HepG2 (cell line): ENCODE measurements at regions not wholly inside any gene's neighbourhood (a gene's known extent, or its start where the extent isn't known, plus 50 kb on each side); places are given as distances from the start of the nearest gene placed in this dataset.

ENCODE experiments used
- ATAC-seq: fragments of 200-7000 bp; cut with Tn5 transposase; 3 replicates; pipeline ENCODE4 v1.9.1; 2020; ENCODE audit warnings: mild to moderate bottlenecking, moderate library complexity
- BruUV-seq: library from RNA; stranded (reverse); fragments of 400-500 nt; replicated peaks from 2 replicates; lab custom pipeline; 2021; lab: Mats Ljungman, UMichigan
- CTCF ChIA-PET: fragments of 300-600 bp; formaldehyde crosslinking; extraction: SDS; loops from one replicate; lab custom pipeline; 2021; ENCODE audit warnings: low total read pairs, inconsistent platforms, low intra/inter-chr PET ratio; lab: Yijun Ruan, JAX
- POLR2A ChIA-PET: fragments of 350-600 bp; sonication (Branson Sonifier 250); formaldehyde crosslinking; loops from one replicate; lab custom pipeline; 2020; ENCODE audit warnings: antibody characterized with exemption, inconsistent platforms; lab: Yijun Ruan, JAX
- DNase-seq: peaks from one replicate; pipeline ENCODE4 v3.0.0-alpha.2; 2015; ENCODE audit warnings: low spot score
- FAIRE-seq: peaks from 3 replicates; lab custom pipeline; 2011; peaks lifted over from hg19 to GRCh38; lab: Jason Lieb, UNC
- H2AFZ ChIP-seq: one replicate; pipeline ENCODE4 v1.6.1; 2011; ENCODE audit warnings: low read length, inconsistent platforms
- H3K27ac ChIP-seq: fragments of 300-600 bp; 3 replicates; pipeline ENCODE4 v1.8.0; 2011; ENCODE audit warnings: mixed run types, mild to moderate bottlenecking, mixed read lengths, low read length, inconsistent platforms; ENCODE audit not compliant: insufficient read depth; ENCODE audit errors: extremely low read length
- H3K27me3 ChIP-seq, 2 experiments: fragments of 200-600 bp in 1 of 2; 2 replicates in 1 of 2; 3 replicates in 1 of 2; pipeline versions ENCODE4 v1.6.0 to v1.8.0; 2011; ENCODE audit warnings: low read length in 2 of 2, mild to moderate bottlenecking in 2 of 2, moderate library complexity in 2 of 2, inconsistent platforms in 1 of 2; ENCODE audit not compliant: insufficient read depth in 2 of 2, control insufficient read depth in 1 of 2
- H3K36me3 ChIP-seq, 2 experiments: fragments of 200-600 bp in 1 of 2; replicated peaks in 1 of 2; 2 replicates in 1 of 2; 3 replicates in 1 of 2; pipeline versions ENCODE4 v1.5.1 to v1.8.0; 2011; ENCODE audit warnings: low read length in 2 of 2, inconsistent platforms in 1 of 2; ENCODE audit not compliant: insufficient read depth in 2 of 2, control insufficient read depth in 1 of 2
- H3K4me1 ChIP-seq: 2 replicates; pipeline ENCODE4 v1.5.1; 2012; ENCODE audit warnings: low read length, inconsistent platforms; ENCODE audit not compliant: insufficient read depth
- H3K4me2 ChIP-seq: 2 replicates; pipeline ENCODE4 v1.6.0; 2011; ENCODE audit warnings: low read depth, low read length, inconsistent platforms
- H3K4me3 ChIP-seq, 3 experiments: fragments of 200-600 bp in 1 of 3; sonication (generic), shearing (Covaris generic) in 1 of 3; replicated peaks in 1 of 3; 2 replicates each; pipeline ENCODE4 v1.5.1; 2011 to 2016; ENCODE audit warnings: low read length in 3 of 3, inconsistent platforms in 2 of 3, low read depth in 2 of 3, mild to moderate bottlenecking in 2 of 3, control low read depth in 1 of 3, mixed read lengths in 1 of 3; ENCODE audit not compliant: insufficient read depth in 1 of 3
- H3K79me2 ChIP-seq: one replicate; pipeline ENCODE4 v1.6.1; 2011; ENCODE audit warnings: low read length, inconsistent platforms; ENCODE audit not compliant: insufficient read depth
- H3K9ac ChIP-seq: 2 replicates; pipeline ENCODE4 v1.6.0; 2011; ENCODE audit warnings: mild to moderate bottlenecking, low read depth, low read length, inconsistent platforms; ENCODE audit not compliant: insufficient read depth
- H3K9me3 ChIP-seq: 2 replicates; pipeline ENCODE4 v1.5.1; 2012; ENCODE audit warnings: mild to moderate bottlenecking, low read length
- H4K20me1 ChIP-seq: 2 replicates; pipeline ENCODE4 v1.6.0; 2011; ENCODE audit warnings: inconsistent platforms, mild to moderate bottlenecking, low read length, moderate library complexity; ENCODE audit not compliant: insufficient read depth
- HNRNPLL ChIP-seq: fragments of 200-400 bp; formaldehyde crosslinking; IDR thresholded peaks from 2 replicates; pipeline ENCODE4 v1.6.1; 2017; ENCODE audit warnings: mild to moderate bottlenecking, low read depth, low read length; ENCODE audit not compliant: poor library complexity, severe bottlenecking
- HNRNPUL1 ChIP-seq: fragments of 200-400 bp; formaldehyde crosslinking; IDR thresholded peaks from 2 replicates; pipeline ENCODE4 v1.6.1; 2017; ENCODE audit warnings: low read depth, mild to moderate bottlenecking, low read length, moderate library complexity
- MAFK ChIP-seq, 2 experiments: IDR thresholded peaks in 1 of 2; conservative IDR thresholded peaks in 1 of 2; 2 replicates each; pipeline ENCODE4 v1.6.1; 2011; ENCODE audit warnings: improper control_type of control experiment in 2 of 2, low read length in 2 of 2
- PRDM15 ChIP-seq: sonication (generic); formaldehyde crosslinking; IDR thresholded peaks from 2 replicates; pipeline ENCODE4 v1.4.0; 2020; ENCODE audit warnings: missing genetic modification reagents
- TFDP1 ChIP-seq: IDR thresholded peaks from 2 replicates; pipeline ENCODE4 v1.6.1; 2016; ENCODE audit warnings: missing compliant biosample characterization, missing genetic modification reagents, borderline replicate concordance
- TIGD3 ChIP-seq: sonication (generic); formaldehyde crosslinking; IDR thresholded peaks from 2 replicates; pipeline ENCODE4 v1.5.1; 2020; ENCODE audit warnings: mild to moderate bottlenecking, missing genetic modification reagents, borderline replicate concordance
- ZEB1 ChIP-seq: IDR thresholded peaks from 2 replicates; pipeline ENCODE4 v1.6.1; 2012; ENCODE audit warnings: mild to moderate bottlenecking, low read depth, inconsistent platforms; ENCODE audit not compliant: insufficient replicate concordance
- ZNF30 ChIP-seq: sonication (generic); formaldehyde crosslinking; IDR thresholded peaks from 2 replicates; pipeline ENCODE4 v1.5.0; 2020; ENCODE audit warnings: mild to moderate bottlenecking, missing genetic modification reagents
- ZNF326 ChIP-seq: sonication (generic); formaldehyde crosslinking; IDR thresholded peaks from 2 replicates; pipeline ENCODE4 v1.4.0; 2020; ENCODE audit warnings: missing genetic modification reagents, borderline replicate concordance
- ZNF33A ChIP-seq: sonication (generic); formaldehyde crosslinking; IDR thresholded peaks from 2 replicates; pipeline ENCODE4 v1.5.1; 2020; ENCODE audit warnings: missing genetic modification reagents, mild to moderate bottlenecking, moderate library complexity, borderline replicate concordance
- ZNF607 ChIP-seq: sonication (generic); formaldehyde crosslinking; IDR thresholded peaks from 2 replicates; pipeline ENCODE4 v1.5.1; 2020; ENCODE audit warnings: missing genetic modification reagents, mild to moderate bottlenecking, borderline replicate concordance
- WGBS: methylation state at CpG from one replicate; pipeline ENCODE4 v1.1.6; 2017; ENCODE audit warnings: low lambda C conversion rate; 5-methylcytosine and 5-hydroxymethylcytosine counted together
- in situ Hi-C: cut with HindIII; loops from 2 replicates; pipeline ENCODE4 v1.10.0; 2017; ENCODE audit warnings: low pct_unique_long_range_greater_than_20kb; ENCODE audit not compliant: extremely low pct_ligation_motif_present
- intact Hi-C: fragments of 100-400 bp; cut with micrococcal nuclease; formaldehyde crosslinking; loops from one replicate; pipeline ENCODE4 v1.10.0; 2022; ENCODE audit not compliant: unreplicated experiment

GRCh38 chr15:31260646-31261265, 65.9 kb upstream of the KLF13 start (continued):
- TF ChIP-seq ZEB1 (no peak), HNRNPUL1 (no peak), ZNF30 (CRISPR knock-in tag) (no peak)

GRCh38 chr15:31261266-31262142, 65.1 kb upstream of the KLF13 start:
- BruUV-seq = no TSS peak

More at GRCh38 chr15:31261266-31262142, 65.1 kb upstream of the KLF13 start:
- Histone ChIP-seq H3K4me1 (peaks cover 68% of the 10 kb centered on the region), H3K79me2 (no peaks in the 10 kb centered on the region), H3K36me3 (no peaks in the 10 kb centered on the region), H4K20me1 (no peaks in the 10 kb centered on the region), H3K4me2 (no peak overlapping the region), H3K4me3 (no peak overlapping the region), H2AFZ (no peak overlapping the region), H3K27me3 (no peaks in the 10 kb centered on the region), H3K9ac (no peak overlapping the region), H3K9me3 (no peaks in the 10 kb centered on the region), H3K27ac (no peak overlapping the region)
- in situ Hi-C loops = no loop called here
- ChIA-PET CTCF (no interaction called here), POLR2A (interaction anchor here (1.6 kb wide), 1 partner anchor 47 kb away, joined by 6 read pairs; no protein-coding TSS in a partner anchor)
- no peak for ATAC-seq
- TF ChIP-seq ZNF607 (CRISPR knock-in tag) (no peak), PRDM15 (CRISPR knock-in tag) (no peak), TFDP1 (CRISPR knock-in tag) (no peak), TIGD3 (CRISPR knock-in tag) (no peak), HNRNPLL (no peak), MAFK (conservative IDR thresholded peaks at IDR 0.05 in 1 of 2, IDR thresholded peaks at IDR 0.05 in 1 of 2; ENCODE audit: low read length in 2 of 2) (no peak), ZNF326 (CRISPR knock-in tag) (no peak), ZNF33A (no peak)
- intact Hi-C loops = no loop called here
- FAIRE-seq = no peak
- 77% methylated on average over 9 of the region's 12 CpGs for WGBS
- no peak for DNase-seq
